ENCODE measurements at regions not wholly inside any gene's neighbourhood (a gene's known extent, or its start where the extent isn't known, plus 50 kb on each side); places are given as distances from the start of the nearest gene placed in this dataset.

- intact Hi-C loops (cut with micrococcal nuclease) = no loop called here
Observed at GRCh38 chr13:81498969-81499368, 1158.0 kb upstream of the SPRY2 start.

More at GRCh38 chr13:81498969-81499368, 1158.0 kb upstream of the SPRY2 start:
- WGBS, 2 experiments (ENCODE audit: extremely low coverage in 2 of 2, insufficient read length in 1 of 2) = no CpG with 5 or more reads among the region's 3 CpGs
- H4K20me1 ChIP-seq (ENCODE audit: insufficient read depth, low read length) = no peaks in the 10 kb centered on the region
- H2AFZ ChIP-seq (replicated peaks; ENCODE audit: low read length, poor library complexity) = no peak overlapping the region
- no TSS peak for BruUV-seq (replicated peaks)
- H2BK15ac ChIP-seq (ENCODE audit: low read depth, low read length) = no peak overlapping the region
- no peak overlapping the region for H3K27ac ChIP-seq (ENCODE audit: insufficient read depth, low read length)
- DNase-seq (no peak), ATAC-seq (ENCODE audit: low read depth) (no peak)
- no peak overlapping the region for H3K23ac ChIP-seq (ENCODE audit: low read depth, low read length)
- in situ Hi-C loops (cut with MboI; ENCODE audit: low sequenced_read_pairs) = no loop called here
- H4K5ac ChIP-seq (ENCODE audit: low read depth, low read length) = no peak overlapping the region
- no peaks in the 10 kb centered on the region for H3K9me1 ChIP-seq (ENCODE audit: insufficient read depth, low read length)
- no peak for TF ChIP-seq RFX5 (IDR thresholded peaks at IDR 0.05; ENCODE audit: low read depth, low read length)
- TF ChIP-seq POLR2A (IDR thresholded peaks at IDR 0.05; ENCODE audit: low read depth, low read length) = no peak
- TF ChIP-seq CTCF (conservative IDR thresholded peaks at IDR 0.05; ENCODE audit: low read depth, low read length) = no peak
- TF ChIP-seq USF2 (IDR thresholded peaks at IDR 0.05; ENCODE audit: low read depth, low read length) = no peak
- no peak for TF ChIP-seq NFE2L2 (IDR thresholded peaks at IDR 0.05; ENCODE audit: low read depth, low read length)
- no peak for TF ChIP-seq CHD1 (IDR thresholded peaks at IDR 0.05; ENCODE audit: low read depth, low read length)
- TF ChIP-seq RCOR1 (IDR thresholded peaks at IDR 0.05; ENCODE audit: insufficient replicate concordance, low read length) = no peak
- no peak for TF ChIP-seq FOS (IDR thresholded peaks at IDR 0.05; ENCODE audit: low read depth, low read length)
- TF ChIP-seq MXI1 (IDR thresholded peaks at IDR 0.05; ENCODE audit: borderline replicate concordance, low read depth, low read length) = no peak
- no peak for TF ChIP-seq RAD21 (IDR thresholded peaks at IDR 0.05; ENCODE audit: low read length)
- no peak for TF ChIP-seq ELK1 (IDR thresholded peaks at IDR 0.05; ENCODE audit: borderline replicate concordance, low read depth, low read length)
- TF ChIP-seq MAFK (IDR thresholded peaks at IDR 0.05; ENCODE audit: low read depth, low read length) = no peak
- TF ChIP-seq CEBPB (IDR thresholded peaks at IDR 0.05; ENCODE audit: low read depth, low read length) = no peak
- H3K18ac ChIP-seq (ENCODE audit: low read depth, low read length) = no peak overlapping the region
- H2BK120ac ChIP-seq (ENCODE audit: low read depth, low read length) = no peak overlapping the region
- no peak overlapping the region for H3K14ac ChIP-seq (replicated peaks; ENCODE audit: low read depth, low read length)
- POLR2A ChIA-PET (ENCODE audit: unreplicated experiment) = no interaction called here
- no peaks in the 10 kb centered on the region for H3K4me1 ChIP-seq (ENCODE audit: control insufficient read depth, insufficient read depth, low read length)
- H2AK9ac ChIP-seq (replicated peaks; ENCODE audit: low read depth, low read length, poor library complexity) = no peak overlapping the region
- CTCF ChIA-PET = no interaction called here
- H3K9ac ChIP-seq (ENCODE audit: low read depth, low read length) = no peak overlapping the region
- no peak overlapping the region for H2AK5ac ChIP-seq (ENCODE audit: low read depth, low read length)
- no peak overlapping the region for H4K8ac ChIP-seq (ENCODE audit: low read depth in 2 of 2, low read length in 2 of 2)
- H3K56ac ChIP-seq (ENCODE audit: extremely low read depth, insufficient read depth, low read length) = no peak overlapping the region
- no peaks in the 10 kb centered on the region for H3K27me3 ChIP-seq (ENCODE audit: control insufficient read depth, insufficient read depth, low read length)
- H3K36me3 ChIP-seq (ENCODE audit: control insufficient read depth, insufficient read depth, low read length) = no peaks in the 10 kb centered on the region
- dilution Hi-C loops (cut with HindIII; ENCODE audit: low sequenced_read_pairs, unreplicated experiment) = no loop called here
- H3K79me1 ChIP-seq (ENCODE audit: low read depth in 1 of 2, low read length in 2 of 2) = no peaks in the 10 kb centered on the region
- no peaks in the 10 kb centered on the region for H3K9me3 ChIP-seq (ENCODE audit: control insufficient read depth, insufficient read depth, low read length)
- no peak overlapping the region for H2BK20ac ChIP-seq (ENCODE audit: low read depth, low read length)
- no peak overlapping the region for H4K91ac ChIP-seq (ENCODE audit: insufficient read depth, low read depth, low read length)
- no peak overlapping the region for H3K4me3 ChIP-seq (ENCODE audit: insufficient read depth, low read depth, low read length)
- no peak overlapping the region for H3K4me2 ChIP-seq (ENCODE audit: low read depth, low read length)
- no peak overlapping the region for H3K4ac ChIP-seq (ENCODE audit: low read depth, low read length)
- H2BK5ac ChIP-seq (ENCODE audit: low read depth, low read length, poor library complexity, severe bottlenecking) = no peak overlapping the region

Data from IMR-90 (cell line).